HG03066 (cell line): ENCODE measurements at regions not wholly inside any gene's neighbourhood (a gene's known extent, or its start where the extent isn't known, plus 50 kb on each side); places are given as distances from the start of the nearest gene placed in this dataset.
A peak's percentile ranks its signal among the peaks of the same experiment; 100 is the strongest.

Experiments used
- ATAC-seq: cut with Tn5 transposase; IDR thresholded peaks from one replicate; pipeline ENCODE4 v1.9.1; 2021; ENCODE audit warnings: low read depth; ENCODE audit not compliant: unreplicated experiment

DNA sequence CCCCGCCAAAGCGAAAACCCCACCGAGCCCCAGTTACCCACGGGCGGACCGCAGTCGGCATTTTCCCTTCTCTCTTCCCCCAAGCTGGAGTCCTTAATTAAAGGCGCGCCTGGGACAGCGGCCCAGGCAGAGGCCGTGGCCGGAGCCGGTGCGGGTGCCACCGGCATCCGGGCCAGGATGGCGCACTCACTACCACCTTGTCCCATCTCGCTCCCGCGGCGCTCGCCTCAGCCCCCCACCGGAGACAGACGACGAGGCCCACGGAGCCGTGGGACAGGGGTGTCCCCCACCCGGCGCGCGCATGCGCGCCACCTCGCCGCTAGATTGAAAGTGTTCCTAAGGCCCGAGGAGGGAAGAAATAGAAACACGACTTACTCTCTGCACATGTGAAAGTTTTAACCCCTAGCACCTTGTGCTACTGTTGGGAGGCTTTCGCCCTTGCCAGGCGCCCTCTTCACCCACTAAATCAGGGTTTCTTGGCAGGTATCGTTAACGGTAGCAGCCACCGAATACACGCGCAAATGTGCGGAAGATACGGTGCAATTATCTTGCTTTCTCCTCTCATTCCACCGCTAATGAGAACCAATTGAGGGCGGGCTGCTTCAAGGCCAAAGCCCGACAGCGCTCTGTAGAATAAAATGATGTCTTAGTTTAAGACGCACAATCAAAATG is 64.3 kb upstream of the CCDC160 start:
- ATAC-seq = peak; percentile 48

DNA sequence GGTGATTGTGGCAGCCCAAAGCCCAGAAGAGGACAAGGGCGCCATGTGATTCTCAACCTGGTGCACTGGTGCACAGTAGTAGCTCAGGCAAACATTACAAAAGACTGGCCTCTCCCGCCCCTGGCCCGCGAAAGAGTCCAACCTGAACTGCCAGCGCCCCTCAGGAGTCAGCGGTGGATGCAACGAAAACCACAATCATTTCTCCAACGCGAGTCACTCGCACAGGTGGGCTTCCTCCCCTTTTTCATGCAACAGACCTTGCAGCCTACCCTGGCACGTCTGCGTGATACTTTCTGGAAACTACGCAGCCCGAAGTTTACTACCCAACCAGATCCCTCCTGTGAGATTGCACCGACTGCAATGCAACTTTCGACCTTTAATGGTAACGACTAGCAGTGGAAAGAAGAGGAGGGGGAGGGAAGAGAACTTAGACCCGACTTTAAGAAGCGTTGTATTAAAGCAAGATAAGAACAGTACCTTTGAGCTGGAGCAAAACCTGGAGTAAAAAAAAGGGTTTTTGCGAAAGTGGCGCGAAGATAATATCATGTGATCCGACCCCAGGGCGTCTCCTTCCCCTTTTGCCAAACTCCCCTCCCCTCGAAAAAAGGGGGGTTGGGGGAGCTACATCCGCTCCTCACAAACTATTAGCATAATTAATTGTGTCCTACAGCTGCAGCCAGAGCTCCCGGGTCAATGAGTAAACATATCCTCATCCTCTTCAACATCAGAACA is 63.3 kb upstream of the CCDC160 start:
- no peak for ATAC-seq

DNA sequence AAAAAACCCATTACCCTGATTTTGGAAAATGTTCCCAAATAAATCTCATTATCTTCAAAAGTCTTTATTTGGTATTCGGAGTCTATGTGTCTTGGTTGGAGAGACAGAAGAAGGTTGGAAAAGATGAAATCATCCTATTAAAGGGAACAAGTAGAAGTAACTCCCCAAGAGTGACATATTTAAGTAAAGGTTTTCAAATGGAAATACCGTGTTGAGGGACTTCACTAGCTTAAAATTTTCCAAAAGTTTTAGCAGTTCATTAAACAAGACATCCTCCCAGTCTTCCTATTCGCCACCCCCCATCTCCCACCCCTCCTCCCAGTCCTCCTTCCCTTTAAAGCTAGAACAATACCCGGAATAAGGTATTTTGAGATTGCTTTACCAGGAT is 62.7 kb upstream of the CCDC160 start:
- no peak for ATAC-seq

DNA sequence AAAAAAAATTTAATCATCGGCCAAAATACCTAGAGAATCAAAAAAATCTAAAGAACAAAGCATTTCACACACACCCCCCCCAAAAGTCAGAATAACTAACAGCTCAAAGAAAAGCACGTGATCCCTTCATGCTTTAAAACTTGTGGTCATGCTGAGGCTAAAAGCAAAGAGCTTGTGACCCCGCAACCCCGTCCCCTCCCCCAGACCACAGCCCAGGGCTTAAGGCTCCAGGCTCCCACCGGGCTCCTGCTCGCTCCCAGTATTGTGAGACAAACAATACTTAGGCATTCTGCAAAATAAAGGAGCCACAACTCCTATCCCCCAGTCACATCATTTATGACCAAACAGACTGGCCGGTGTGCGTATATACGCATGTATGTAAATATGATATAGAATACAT is 62.1 kb upstream of the CCDC160 start:
- no peak for ATAC-seq

DNA sequence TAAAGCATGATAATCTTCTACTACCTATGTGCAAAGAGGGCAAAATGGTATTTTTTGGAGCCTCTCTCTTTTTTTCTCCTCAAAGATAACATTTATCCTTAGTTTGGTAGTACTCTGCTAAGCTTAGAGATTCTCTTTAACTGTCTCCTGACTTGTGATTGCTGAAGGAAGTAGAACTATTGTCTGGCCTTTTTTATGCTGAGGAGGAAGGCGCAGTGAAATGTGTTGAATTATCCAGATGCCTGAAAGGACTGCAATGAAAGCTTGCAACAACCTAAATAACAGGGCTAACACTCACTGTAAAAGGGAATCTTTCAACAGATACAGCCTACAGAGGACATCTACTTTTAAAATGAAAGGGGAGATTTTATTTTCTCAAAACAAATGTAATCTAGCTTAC is 59.5 kb upstream of the CCDC160 start:
- ATAC-seq = no peak

DNA sequence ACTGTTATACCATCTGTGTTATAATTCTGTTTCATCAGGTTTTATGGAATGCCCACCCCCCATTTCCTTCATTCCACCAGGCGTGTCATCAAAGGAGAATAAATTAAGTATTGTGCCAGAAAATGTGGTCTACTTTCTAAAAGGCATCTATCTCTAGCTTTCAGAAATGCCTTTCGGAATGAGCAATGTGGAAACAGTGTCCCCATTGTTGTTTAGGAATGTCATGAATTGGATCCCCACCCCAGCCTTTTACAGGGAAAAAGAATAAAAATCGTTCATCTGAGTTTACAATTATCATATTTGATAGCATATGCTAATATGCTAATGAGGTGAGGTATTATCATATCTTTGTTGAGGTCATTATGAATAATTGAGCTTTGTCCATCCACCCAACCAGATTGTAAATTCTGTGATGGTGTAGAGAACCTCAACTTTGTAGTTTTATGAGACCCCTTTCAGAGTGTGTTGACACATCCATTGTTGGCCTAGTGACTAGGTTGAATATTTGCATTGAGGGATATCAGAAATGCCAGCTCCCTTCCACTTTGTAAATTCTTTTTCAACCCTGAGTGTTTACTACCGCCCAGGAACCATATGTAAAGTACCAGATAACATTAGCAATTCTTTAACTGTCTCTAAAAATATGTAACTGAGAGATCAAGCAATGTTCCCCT is 56.2 kb upstream of the CCDC160 start:
- ATAC-seq = no peak

DNA sequence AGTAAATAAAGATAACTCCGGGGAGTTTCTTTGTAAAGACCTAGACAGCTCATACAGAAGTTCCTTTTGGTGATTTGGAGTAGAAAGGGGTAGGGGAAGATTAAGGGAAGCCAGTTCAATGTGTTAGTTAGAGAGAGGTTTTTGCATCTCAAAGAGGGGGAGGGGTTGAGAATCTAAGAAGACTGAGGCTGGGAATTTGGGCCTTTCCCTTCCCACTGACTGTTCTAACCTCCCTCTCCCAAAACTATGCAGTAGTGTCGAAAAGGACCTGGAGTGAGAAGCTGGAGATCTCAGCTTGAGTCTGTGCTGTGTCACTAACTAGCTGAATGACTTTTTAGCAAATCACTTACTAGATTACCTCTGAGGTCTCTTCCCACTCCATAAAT is 55.7 kb upstream of the CCDC160 start:
- no peak for ATAC-seq

DNA sequence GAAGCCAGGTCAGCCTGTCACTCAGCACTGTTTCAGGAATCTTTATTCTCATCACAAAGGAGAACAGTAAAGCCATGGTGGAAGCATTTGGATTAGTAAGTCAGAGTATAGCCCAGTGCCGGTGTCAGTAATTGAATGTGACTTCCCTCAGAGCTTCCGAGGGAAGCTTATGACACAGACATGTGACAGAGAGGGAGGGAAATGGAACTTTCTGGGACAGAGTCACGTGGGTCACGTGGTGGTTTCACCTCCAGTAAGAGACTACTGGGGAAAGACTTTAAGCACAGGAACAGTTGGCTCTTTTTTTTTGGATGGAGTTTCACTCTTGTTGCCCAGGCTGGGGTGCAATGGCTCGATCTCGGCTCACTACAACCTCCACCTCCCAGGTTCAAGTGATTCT is 53.3 kb upstream of the CCDC160 start:
- ATAC-seq = no peak

DNA sequence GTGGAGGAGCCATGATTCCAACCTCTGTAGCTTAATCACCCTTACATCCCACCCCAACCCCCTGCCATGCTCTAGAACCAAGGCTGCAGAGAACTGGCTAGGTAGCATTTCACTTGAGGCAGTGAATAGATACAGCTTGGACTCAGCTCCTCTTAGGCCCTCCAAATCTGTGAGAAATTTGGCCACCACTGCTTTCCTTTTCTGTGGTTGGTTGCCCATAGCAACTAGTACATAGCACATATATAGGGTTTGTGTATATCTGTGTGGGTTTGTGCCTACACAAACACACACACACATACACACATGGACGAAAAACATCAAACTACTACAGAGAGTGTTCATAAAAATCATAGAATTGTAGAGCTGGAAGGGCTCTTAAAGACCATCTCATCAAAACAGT is 52.0 kb upstream of the CCDC160 start:
- no peak for ATAC-seq

DNA sequence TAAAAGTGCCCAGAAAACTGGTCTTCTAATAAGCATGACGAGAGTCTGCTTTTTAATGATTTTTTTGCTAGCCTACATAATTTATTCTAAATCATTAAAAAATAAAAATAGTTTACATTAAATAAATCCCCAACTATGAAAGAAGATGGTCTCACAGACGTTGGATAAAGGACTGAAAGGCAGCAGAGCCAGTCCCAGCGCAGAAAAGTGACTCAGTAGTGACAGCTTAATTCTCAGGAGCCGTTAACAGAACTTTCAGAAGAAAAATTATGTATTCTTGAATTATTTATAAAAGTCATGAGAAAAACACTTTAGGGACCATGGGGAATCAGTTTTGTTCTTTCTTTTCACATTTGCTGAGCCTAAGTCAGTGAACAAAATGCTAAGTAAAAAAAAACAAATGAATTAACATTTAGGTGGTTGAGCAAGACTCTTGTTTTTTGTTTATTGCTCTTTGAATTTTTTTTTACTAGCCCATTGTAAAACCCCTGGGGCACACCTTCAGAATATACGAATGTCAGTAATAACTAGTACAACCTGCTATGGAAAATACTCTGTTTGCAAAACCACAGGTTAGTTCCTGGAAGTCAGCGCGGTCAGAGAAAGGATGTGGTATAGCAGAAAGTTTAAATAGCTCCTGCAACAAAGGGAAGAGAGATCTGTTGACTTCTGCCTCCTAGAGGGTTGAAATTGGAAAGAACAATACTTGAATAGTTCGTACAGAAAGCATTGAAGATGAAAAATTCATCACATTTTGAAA is 50.4 kb upstream of the CCDC160 start:
- peak; percentile 94 for ATAC-seq
